ENCODE measurements at regions not wholly inside any gene's neighbourhood (a gene's known extent, or its start where the extent isn't known, plus 50 kb on each side); places are given as distances from the start of the nearest gene placed in this dataset.

- TF ChIP-seq SMC3 (IDR thresholded peaks at IDR 0.05; ENCODE audit: low read depth, low read length) (no peak), MXI1 (IDR thresholded peaks at IDR 0.05; ENCODE audit: borderline replicate concordance, low read depth, low read length) (no peak), CTCF (conservative IDR thresholded peaks at IDR 0.05; ENCODE audit: low read depth, low read length) (no peak), POLR2A (IDR thresholded peaks at IDR 0.05; ENCODE audit: low read depth, low read length) (no peak), RFX5 (IDR thresholded peaks at IDR 0.05; ENCODE audit: low read depth, low read length) (no peak)
Observed at GRCh38 chr2:133936096-133936495, 317.8 kb upstream of the MGAT5 start.
